ENCODE measurements at regions not wholly inside any gene's neighbourhood (a gene's known extent, or its start where the extent isn't known, plus 50 kb on each side); places are given as distances from the start of the nearest gene placed in this dataset.

GRCh38 chr6:84847390-84848160, 83.2 kb upstream of the TBX18 start:
- no peak overlapping the region for H3K4me3 ChIP-seq (ENCODE audit: control extremely low read depth in 1 of 5, extremely low read depth in 1 of 5, insufficient read depth in 1 of 5, low read depth in 2 of 5, low read length in 4 of 5)
- no peak overlapping the region for H3K4me2 ChIP-seq (replicated peaks; ENCODE audit: low read depth, low read length, poor library complexity, severe bottlenecking)
- DNase-seq = no peak
- POLR2A ChIA-PET = no interaction called here
- Mint-ChIP-seq H3K4me3 (no peak overlapping the region), H3K4me1 (no peaks in the 10 kb centered on the region), H3K27ac (no peak overlapping the region), H3K27me3 (no peaks in the 10 kb centered on the region), H3K9me3 (ENCODE audit: insufficient read depth) (no peaks in the 10 kb centered on the region)
- no peaks in the 10 kb centered on the region for H3K4me1 ChIP-seq (ENCODE audit: control insufficient read depth in 2 of 2, insufficient read depth in 2 of 2, low read length in 2 of 2)
- intact Hi-C loops (cut with micrococcal nuclease) = no loop called here
- H3K27me3 ChIP-seq (replicated peaks in 1 of 4; ENCODE audit: control extremely low read depth in 1 of 4, control insufficient read depth in 3 of 4, insufficient read depth in 4 of 4, low read length in 3 of 4) = no peaks in the 10 kb centered on the region
- H3K9me3 ChIP-seq (ENCODE audit: control extremely low read depth in 1 of 3, control insufficient read depth in 2 of 3, insufficient read depth in 1 of 3, low read length in 2 of 3) = no peaks in the 10 kb centered on the region
- no peaks in the 10 kb centered on the region for H4K20me1 ChIP-seq (ENCODE audit: control insufficient read depth, insufficient read depth, low read length, poor library complexity, severe bottlenecking)
- no peak for ATAC-seq (ENCODE audit: low read depth)
- no peaks in the 10 kb centered on the region for H3K79me2 ChIP-seq (ENCODE audit: control insufficient read depth, insufficient read depth, low read length)
- no peak for TF ChIP-seq EZH2 (IDR thresholded peaks at IDR 0.05; ENCODE audit: borderline replicate concordance, insufficient read depth, low read depth, low read length, poor library complexity, severe bottlenecking)
- TF ChIP-seq CTCF (IDR thresholded peaks at IDR 0.05) = no peak
- CTCF ChIA-PET = no interaction called here
- no peak overlapping the region for H3K9ac ChIP-seq (ENCODE audit: low read length)
- no peak overlapping the region for H3K27ac ChIP-seq (ENCODE audit: low read length in 2 of 2)
- H2AFZ ChIP-seq (ENCODE audit: insufficient read depth, low read depth, low read length, poor library complexity, severe bottlenecking) = no peak overlapping the region
- no peaks in the 10 kb centered on the region for H3K36me3 ChIP-seq (replicated peaks in 1 of 2; ENCODE audit: control extremely low read depth in 1 of 2, control insufficient read depth in 1 of 2, extremely low read depth in 1 of 2, insufficient read depth in 2 of 2, low read length in 1 of 2)
- WGBS (ENCODE audit: insufficient coverage) = 94% methylated on average over 2 of the region's 3 CpGs

- Histone ChIP-seq H3K27me3 (replicated peaks in 1 of 4; ENCODE audit: control extremely low read depth in 1 of 4, control insufficient read depth in 3 of 4, insufficient read depth in 4 of 4, low read length in 3 of 4) (no peaks in the 10 kb centered on the region), H3K9me3 (ENCODE audit: control extremely low read depth in 1 of 3, control insufficient read depth in 2 of 3, insufficient read depth in 1 of 3, low read length in 2 of 3) (no peaks in the 10 kb centered on the region), H3K79me2 (ENCODE audit: control insufficient read depth, insufficient read depth, low read length) (no peaks in the 10 kb centered on the region), H3K4me1 (ENCODE audit: control insufficient read depth in 2 of 2, insufficient read depth in 2 of 2, low read length in 2 of 2) (no peaks in the 10 kb centered on the region), H2AFZ (ENCODE audit: insufficient read depth, low read depth, low read length, poor library complexity, severe bottlenecking) (no peak overlapping the region), H3K27ac (ENCODE audit: low read length in 2 of 2) (no peak overlapping the region), H3K4me2 (replicated peaks; ENCODE audit: low read depth, low read length, poor library complexity, severe bottlenecking) (no peak overlapping the region), H3K36me3 (replicated peaks in 1 of 2; ENCODE audit: control extremely low read depth in 1 of 2, control insufficient read depth in 1 of 2, extremely low read depth in 1 of 2, insufficient read depth in 2 of 2, low read length in 1 of 2) (no peaks in the 10 kb centered on the region), H4K20me1 (ENCODE audit: control insufficient read depth, insufficient read depth, low read length, poor library complexity, severe bottlenecking) (no peaks in the 10 kb centered on the region), H3K4me3 (ENCODE audit: control extremely low read depth in 1 of 5, extremely low read depth in 1 of 5, insufficient read depth in 1 of 5, low read depth in 2 of 5, low read length in 4 of 5) (no peak overlapping the region), H3K9ac (ENCODE audit: low read length) (no peak overlapping the region)
- DNase-seq = no peak
- no peak for ATAC-seq (ENCODE audit: low read depth)
- no peak for TF ChIP-seq CTCF (IDR thresholded peaks at IDR 0.05)
- TF ChIP-seq EZH2 (IDR thresholded peaks at IDR 0.05; ENCODE audit: borderline replicate concordance, insufficient read depth, low read depth, low read length, poor library complexity, severe bottlenecking) = no peak
- Mint-ChIP-seq H3K27ac (no peak overlapping the region), H3K9me3 (ENCODE audit: insufficient read depth) (no peaks in the 10 kb centered on the region), H3K4me3 (no peak overlapping the region), H3K4me1 (no peaks in the 10 kb centered on the region), H3K27me3 (no peaks in the 10 kb centered on the region)
- intact Hi-C loops (cut with micrococcal nuclease) = no loop called here
- ChIA-PET CTCF (interaction anchor here (0.7 kb wide), 1 partner anchor 398 kb away, joined by 3 read pairs; no protein-coding TSS in a partner anchor), POLR2A (no interaction called here)
Measured at GRCh38 chr6:84842525-84843166, 78.2 kb upstream of the TBX18 start.

Data from B cell (primary cell).